ENCODE measurements at regions not wholly inside any gene's neighbourhood (a gene's known extent, or its start where the extent isn't known, plus 50 kb on each side); places are given as distances from the start of the nearest gene placed in this dataset.

- no peak for DNase-seq (ENCODE audit: low read depth)
Measured at GRCh38 chr2:200137691-200138090, 168.8 kb upstream of the SPATS2L start.

GRCh38 chr2:200138391-200139124, 167.9 kb upstream of the SPATS2L start:
- peak; percentile 16 for DNase-seq (ENCODE audit: low read depth)

GRCh38 chr2:200144571-200144970, 161.9 kb upstream of the SPATS2L start:
- DNase-seq (ENCODE audit: low read depth) = no peak

- DNase-seq (ENCODE audit: low read depth) = no peak
Measured at GRCh38 chr2:200146501-200146900, 160.0 kb upstream of the SPATS2L start.

GRCh38 chr2:200147371-200147770, 159.1 kb upstream of the SPATS2L start:
- no peak for DNase-seq (ENCODE audit: low read depth)

- no peak for DNase-seq (ENCODE audit: low read depth)
Measured at GRCh38 chr2:200148366-200148765, 158.1 kb upstream of the SPATS2L start.

DNA sequence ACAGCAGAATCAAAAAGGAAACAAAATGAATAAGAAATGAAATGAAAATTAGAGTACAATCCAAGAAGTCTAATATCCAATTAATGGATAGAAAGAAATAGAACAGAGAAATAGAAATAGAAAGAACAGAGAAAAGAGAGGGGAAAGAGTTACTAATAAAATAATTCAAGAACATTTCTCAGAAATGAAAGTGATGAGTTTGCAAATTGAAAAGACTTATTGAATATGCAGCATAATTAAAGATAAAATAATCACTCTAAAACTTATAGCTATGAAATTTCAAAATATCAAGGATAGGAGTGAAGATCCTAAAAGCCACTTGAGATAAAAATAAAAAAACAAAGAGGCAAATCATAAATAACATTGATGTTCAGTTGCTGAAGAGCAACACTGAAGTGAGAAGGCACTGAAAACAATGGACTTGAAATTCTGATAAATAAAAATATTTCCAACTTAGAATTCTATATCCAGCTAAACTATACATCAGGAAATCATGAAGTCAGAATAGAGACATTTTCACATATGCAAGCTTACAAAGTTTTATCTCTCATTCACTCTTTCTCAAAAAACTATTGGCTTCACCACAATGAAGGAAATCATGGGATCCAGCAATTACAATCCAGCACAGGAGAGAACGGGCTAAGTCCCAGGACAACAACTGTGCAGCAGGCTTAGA, 155.9 kb upstream of the SPATS2L start:
- no peak for DNase-seq (ENCODE audit: low read depth)

DNA sequence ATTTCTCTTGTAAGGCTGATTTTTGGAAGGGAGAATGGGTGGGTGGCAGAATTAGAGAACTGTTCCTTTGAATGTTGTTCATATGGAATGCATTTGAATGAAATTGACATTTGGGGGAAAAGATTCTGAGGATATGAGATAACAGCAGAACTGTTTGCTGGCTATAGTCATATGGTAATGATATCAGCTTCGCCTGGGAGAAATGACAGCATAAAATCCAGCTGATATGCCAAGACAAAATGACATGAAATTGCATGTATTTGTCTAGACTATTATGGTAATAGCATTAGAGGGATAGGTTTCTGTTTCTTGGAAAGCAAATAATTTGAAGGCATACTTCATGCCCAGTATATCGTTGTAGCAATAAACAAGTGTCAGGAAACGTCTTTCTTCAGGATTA, 150.8 kb upstream of the SPATS2L start:
- no peak for DNase-seq (ENCODE audit: low read depth)

- DNase-seq (ENCODE audit: low read depth) = peak; percentile 84
Measured at GRCh38 chr2:200156166-200156835, 150.2 kb upstream of the SPATS2L start.

GRCh38 chr2:200158647-200159356, 147.7 kb upstream of the SPATS2L start:
- DNase-seq (ENCODE audit: low read depth) = peak; percentile 37

- DNase-seq (ENCODE audit: low read depth) = peak; percentile 62
Measured at GRCh38 chr2:200159357-200159707, 147.2 kb upstream of the SPATS2L start.

DNA sequence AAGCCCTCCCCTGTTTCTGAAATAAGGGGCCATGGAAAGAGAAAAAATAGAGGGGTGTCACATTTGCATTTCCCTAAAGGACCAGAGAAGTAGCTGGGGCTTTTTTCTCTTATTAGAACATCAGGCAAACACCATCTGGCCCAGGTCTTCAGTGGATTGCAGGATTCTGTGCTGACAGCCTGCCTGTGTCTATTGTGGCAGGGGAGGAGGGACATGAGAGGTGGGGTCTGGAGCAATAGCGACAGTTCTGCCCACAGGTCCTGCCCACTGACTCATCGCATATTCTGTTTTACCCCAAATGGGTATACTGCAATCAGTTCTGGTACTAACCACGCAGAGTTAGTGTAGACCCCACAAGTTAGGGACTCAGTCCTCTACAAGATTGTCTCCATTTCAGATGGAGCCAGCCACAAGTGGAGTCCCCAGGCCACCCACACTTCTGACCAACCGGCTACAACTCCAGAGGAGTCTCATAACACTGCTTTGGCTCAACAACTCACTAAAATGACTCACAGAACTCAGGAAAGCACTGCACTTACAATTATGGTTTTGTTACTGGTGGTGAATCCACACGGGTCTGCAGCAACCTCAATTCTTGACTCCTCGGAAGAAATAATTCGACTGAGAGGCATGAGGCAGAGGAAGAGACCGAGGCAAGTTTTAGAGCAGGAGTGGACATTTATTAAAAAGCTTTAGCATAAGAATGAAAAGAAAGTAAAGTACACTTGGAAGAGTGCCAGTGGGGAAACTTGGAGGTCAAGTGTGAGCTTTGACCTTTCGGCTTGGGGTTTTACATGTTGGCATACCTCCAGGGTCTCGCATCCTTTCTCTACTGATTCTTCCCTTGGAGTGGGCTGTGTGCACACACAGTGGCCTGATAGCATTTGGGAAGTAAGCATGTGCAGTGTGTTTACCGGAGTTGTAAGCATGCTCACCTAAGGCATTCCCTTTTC, 146.4 kb upstream of the SPATS2L start:
- peak; percentile 39 for DNase-seq (ENCODE audit: low read depth)

- no peak for DNase-seq (ENCODE audit: low read depth)
Measured at GRCh38 chr2:200161458-200161857, 145.0 kb upstream of the SPATS2L start.

- no peak for DNase-seq (ENCODE audit: low read depth)
Measured at GRCh38 chr2:200165687-200166086, 140.8 kb upstream of the SPATS2L start.

DNA sequence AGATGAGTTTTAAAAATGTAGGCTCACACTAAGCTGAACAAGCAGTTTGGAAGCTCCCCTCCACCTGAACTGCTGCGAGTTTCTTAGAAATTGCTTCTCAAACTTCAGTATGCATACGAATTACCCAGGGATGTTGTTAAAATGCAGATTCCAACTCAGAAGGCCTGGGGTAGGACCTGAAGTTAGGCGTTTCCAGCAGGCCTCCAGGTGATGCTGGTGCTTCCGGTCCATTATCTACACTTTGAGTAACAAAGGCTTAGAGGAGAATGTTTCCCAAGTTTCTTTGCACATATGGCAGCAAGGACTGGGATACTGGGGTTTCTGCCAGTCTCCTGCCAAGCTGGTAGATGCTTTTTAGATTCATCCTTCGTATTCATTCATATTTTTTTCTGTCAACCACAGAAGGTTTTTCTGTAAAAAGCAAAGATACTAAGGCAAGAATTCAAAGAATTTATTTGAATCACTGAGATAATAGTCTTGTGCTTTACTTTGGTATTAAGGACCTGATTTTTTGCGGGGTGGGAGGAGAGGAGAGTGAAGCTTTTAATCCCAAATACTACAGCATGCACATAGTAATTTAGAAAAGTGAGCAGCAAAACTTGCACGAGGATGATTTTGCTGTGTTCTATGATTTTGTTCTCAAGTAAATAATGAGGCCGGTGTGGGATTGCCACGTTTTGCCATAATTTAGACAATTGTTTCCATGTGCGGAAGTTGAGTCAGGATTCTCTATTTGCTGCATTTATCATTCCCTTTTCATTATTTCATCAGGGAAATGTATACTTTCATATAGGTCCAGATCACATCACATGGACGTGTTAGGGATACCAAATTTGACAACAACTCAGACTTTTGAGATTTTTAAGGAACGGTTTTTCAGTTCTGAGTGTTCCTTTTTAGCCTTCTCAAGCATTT, 137.6 kb upstream of the SPATS2L start:
- DNase-seq (ENCODE audit: low read depth) = peak; percentile 51

DNA sequence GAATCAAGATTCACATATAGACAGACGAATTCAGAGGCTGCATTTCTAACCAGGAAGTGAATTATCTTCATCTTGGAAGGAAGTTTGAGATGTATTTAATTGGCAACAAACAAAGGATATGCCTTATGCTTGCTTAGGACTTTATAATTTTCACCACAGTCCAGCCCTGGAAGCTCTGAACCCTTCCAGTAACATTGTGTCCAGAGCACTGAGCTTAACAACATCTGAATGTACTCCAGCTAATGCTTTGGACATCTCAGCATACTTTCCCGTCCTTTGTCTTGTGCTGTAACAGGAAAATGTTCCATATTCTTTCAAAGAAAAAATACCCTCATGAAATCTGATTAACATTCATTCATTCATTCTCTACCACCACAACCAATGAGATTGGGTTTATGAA, 136.3 kb upstream of the SPATS2L start:
- DNase-seq (ENCODE audit: low read depth) = no peak

DNA sequence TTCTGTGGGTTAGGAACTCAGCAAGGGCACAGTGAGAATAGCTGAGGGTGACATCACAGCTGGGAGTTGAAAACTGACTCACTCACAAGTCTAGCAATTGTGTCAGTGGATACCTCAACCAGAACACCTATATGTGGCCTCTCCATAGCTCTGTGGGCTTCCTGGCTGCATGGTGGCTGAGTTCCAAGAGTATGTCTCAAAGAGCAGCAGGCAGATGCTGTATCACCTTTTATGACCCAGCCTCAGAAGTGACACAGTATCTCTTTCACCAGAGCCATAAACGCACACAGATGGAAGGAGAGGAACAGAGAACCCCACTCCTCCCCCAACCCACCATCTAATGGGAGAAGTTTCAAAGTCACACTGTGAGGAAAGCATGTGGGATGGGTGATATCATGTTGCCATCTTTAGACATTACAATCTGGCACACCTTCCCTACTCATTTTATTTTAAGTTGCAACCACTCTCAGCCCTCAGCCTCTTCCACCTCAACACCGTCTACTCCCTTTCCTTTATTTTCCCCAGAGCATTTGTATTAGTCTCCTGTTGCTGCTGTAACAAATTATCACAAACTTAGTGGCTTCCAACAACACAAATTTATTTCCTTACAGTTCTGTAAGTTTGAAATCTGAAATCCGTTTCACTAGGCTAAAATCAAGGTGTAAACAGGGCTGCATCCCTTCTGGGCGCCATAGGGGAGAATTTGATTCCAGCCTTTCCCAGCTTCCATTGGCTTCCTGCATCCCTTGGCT, 134.6 kb upstream of the SPATS2L start:
- peak; percentile 31 for DNase-seq (ENCODE audit: low read depth)

DNA sequence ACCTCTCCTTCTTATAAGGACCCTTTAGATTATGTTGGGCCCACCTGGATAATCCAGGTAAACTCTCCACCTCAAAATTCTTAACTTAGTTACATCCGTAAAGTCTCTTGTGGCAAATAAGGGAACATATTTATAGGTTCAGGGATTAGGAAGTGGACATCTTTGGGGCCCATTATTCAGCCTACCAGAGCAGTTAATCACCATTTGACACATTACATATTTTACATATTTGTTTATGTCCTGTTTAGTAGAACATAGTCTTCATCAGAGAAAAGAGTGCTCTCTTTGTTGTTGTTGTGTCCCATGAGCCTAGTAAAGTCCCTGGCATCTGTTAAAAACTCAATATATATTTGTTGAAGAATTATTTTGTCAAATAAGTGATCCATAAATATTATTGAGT, 134.0 kb upstream of the SPATS2L start:
- peak; percentile 25 for DNase-seq (ENCODE audit: low read depth)

GRCh38 chr2:200172944-200173581, 133.4 kb upstream of the SPATS2L start:
- DNase-seq (ENCODE audit: low read depth) = peak; percentile 58
